Peyer's patch (tissue), 4 donors: ENCODE measurements at regions not wholly inside any gene's neighbourhood (a gene's known extent, or its start where the extent isn't known, plus 50 kb on each side); places are given as distances from the start of the nearest gene placed in this dataset.

Experiments used
- DNase-seq, 3 donors: peaks; one replicate each; pipeline ENCODE4 v3.0.0-alpha.2; 2017 to 2019
- H3K27ac ChIP-seq, 4 donors: fragments of 200-600 bp; sonication (generic); one replicate each; pipeline ENCODE4 v1.5.1; 2016 to 2019
- H3K27me3 ChIP-seq, 2 donors: fragments of 200-600 bp; sonication (generic); one replicate each; pipeline ENCODE4 v1.5.1; 2019
- H3K36me3 ChIP-seq, 3 donors: fragments of 200-600 bp; sonication (generic); one replicate each; pipeline ENCODE4 v1.5.1; 2016 to 2019
- H3K4me1 ChIP-seq, 4 donors: fragments of 200-600 bp; sonication (generic); one replicate each; pipeline ENCODE4 v1.5.1; 2016 to 2019
- H3K4me3 ChIP-seq, 4 donors: fragments of 200-600 bp; sonication (generic); 1 replicate in 3 of 4; 2 replicates in 1 of 4; pipeline ENCODE4 v1.5.1; 2016 to 2019; ENCODE audit warnings: mild to moderate bottlenecking in 1 of 4
- H3K9me3 ChIP-seq, 4 donors: fragments of 200-600 bp; sonication (generic); one replicate each; pipeline ENCODE4 v1.5.1; 2016 to 2019; ENCODE audit warnings: mild to moderate bottlenecking in 1 of 4
- POLR2A ChIP-seq, 2 donors: fragments of 450-650 bp; IDR thresholded peaks; one replicate each; pipeline ENCODE4 v1.5.1; 2017; ENCODE audit warnings: antibody characterized with exemption in 2 of 2, mild to moderate bottlenecking in 2 of 2, moderate library complexity in 2 of 2
- TF ChIP-seq, protein P1 (sequence below), 6 experiments: fragments of 450-650 bp in 4 of 6; fragments of 200-600 bp in 2 of 6; sonication (generic) in 1 of 6; IDR thresholded peaks; one replicate each; pipeline ENCODE4 v1.5.1; 2017 to 2019; ENCODE audit warnings: antibody characterized with exemption in 6 of 6, mild to moderate bottlenecking in 3 of 6, moderate library complexity in 1 of 6

DNA sequence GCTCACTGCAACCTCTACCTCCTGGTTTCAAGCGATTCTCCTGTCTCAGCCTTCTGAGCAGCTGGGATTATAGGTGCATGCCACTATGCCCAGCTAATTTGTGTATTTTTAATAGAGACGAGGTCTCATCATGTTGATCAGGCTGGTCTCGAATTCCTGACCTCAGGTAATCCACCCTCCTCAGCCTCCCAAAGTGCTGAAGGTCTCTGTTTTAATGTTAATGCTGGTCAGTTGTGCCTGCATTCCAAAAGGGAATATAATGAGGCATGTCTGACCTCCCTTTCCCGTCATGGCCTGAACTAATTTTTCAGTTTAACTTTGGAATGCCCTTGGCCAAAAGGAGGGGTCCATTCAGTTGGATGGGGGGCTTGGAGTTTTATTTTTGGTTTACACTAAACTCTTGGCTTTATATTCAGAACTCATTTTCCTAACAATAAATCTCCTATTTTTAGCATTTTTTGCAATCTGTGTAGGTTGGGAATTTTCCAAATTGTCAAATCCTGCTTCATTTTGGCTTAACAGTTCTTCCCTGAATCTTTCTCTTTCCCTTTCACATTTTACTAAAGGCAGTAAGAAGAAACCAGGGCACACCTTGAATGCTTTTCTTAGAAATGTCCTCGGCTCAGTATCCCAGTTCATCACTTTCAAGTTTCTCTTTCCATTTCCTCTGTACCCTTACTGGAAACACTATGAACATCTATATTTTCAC is 1175.5 kb downstream of the MAT2B start:
- TF ChIP-seq, protein P1, sequence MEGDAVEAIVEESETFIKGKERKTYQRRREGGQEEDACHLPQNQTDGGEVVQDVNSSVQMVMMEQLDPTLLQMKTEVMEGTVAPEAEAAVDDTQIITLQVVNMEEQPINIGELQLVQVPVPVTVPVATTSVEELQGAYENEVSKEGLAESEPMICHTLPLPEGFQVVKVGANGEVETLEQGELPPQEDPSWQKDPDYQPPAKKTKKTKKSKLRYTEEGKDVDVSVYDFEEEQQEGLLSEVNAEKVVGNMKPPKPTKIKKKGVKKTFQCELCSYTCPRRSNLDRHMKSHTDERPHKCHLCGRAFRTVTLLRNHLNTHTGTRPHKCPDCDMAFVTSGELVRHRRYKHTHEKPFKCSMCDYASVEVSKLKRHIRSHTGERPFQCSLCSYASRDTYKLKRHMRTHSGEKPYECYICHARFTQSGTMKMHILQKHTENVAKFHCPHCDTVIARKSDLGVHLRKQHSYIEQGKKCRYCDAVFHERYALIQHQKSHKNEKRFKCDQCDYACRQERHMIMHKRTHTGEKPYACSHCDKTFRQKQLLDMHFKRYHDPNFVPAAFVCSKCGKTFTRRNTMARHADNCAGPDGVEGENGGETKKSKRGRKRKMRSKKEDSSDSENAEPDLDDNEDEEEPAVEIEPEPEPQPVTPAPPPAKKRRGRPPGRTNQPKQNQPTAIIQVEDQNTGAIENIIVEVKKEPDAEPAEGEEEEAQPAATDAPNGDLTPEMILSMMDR (IDR thresholded peaks at IDR 0.05) = no peak
- TF ChIP-seq POLR2A (IDR thresholded peaks at IDR 0.05) = no peak
- H3K9me3 ChIP-seq = no peaks in the 10 kb centered on the region
- H3K27ac ChIP-seq = no peak overlapping the region
- DNase-seq = no peak
- no peaks in the 10 kb centered on the region for H3K27me3 ChIP-seq
- H3K36me3 ChIP-seq = no peaks in the 10 kb centered on the region
- H3K4me3 ChIP-seq = no peak overlapping the region
- H3K4me1 ChIP-seq = no peaks in the 10 kb centered on the region

DNA sequence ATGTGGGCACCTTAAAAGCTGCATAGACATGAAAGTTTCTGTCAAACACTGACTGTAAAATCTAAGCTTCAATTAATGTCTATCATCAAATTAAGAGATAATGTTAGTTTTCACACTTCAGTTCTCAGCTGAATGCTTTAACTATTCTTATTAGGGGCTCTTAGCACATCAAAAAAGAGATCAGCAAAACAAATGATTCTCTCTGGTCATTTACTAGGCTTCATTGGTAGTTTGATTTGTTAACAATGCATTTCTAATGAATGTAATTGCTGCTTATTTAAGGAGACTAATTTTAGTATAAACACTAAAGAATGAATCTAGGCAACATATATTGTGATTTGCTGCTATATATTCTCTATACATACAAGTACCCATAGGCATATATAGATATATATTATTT is 1182.0 kb downstream of the MAT2B start:
- no peaks in the 10 kb centered on the region for H3K27me3 ChIP-seq
- H3K4me3 ChIP-seq = no peak overlapping the region
- no peaks in the 10 kb centered on the region for H3K9me3 ChIP-seq
- TF ChIP-seq POLR2A (IDR thresholded peaks at IDR 0.05) = no peak
- TF ChIP-seq, protein P1 (IDR thresholded peaks at IDR 0.05) = no peak
- H3K27ac ChIP-seq = no peak overlapping the region
- no peaks in the 10 kb centered on the region for H3K4me1 ChIP-seq
- H3K36me3 ChIP-seq = no peaks in the 10 kb centered on the region
- DNase-seq = no peak

DNA sequence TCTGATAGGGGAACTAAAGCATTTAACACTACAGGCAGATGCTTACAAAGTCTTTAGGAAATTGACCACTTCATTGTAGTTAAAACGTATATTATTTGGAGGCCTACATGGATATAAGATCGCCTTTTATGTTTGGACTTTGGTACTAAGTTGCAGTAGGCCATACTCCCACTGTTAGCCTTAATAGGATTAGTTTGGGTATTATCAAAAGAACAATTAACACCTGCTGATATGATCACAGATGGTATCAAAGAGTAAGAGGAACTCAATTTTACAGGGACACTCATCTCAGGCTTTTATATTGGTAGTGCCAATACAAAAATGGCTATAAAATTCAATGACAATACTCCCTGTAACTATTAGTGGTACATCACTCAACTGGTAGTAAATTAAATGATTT is 1183.0 kb downstream of the MAT2B start:
- DNase-seq = no peak
- no peak for TF ChIP-seq POLR2A (IDR thresholded peaks at IDR 0.05)
- TF ChIP-seq, protein P1 (IDR thresholded peaks at IDR 0.05) = no peak

DNA sequence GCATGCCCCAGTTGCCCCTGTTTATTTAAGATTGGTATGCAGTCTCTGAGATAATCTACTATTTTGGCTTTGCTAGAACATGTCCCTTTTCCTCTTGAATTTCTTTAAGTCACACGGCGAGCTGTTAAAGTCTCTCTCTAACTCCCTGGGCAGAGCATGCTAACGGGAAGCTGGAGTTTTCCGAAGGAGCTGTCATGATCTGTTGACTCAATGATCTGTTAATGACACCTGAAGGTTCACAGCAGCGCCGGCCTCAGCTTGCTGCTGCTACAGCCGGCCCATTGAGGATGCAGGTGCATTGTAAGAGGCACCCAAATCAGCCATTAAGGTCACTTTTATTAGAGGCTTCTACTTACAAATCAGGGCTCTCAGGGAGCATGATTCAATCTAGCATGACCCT is 1203.4 kb downstream of the MAT2B start:
- Histone ChIP-seq H3K27me3 (no peaks in the 10 kb centered on the region), H3K4me3 (no peak overlapping the region), H3K36me3 (no peaks in the 10 kb centered on the region), H3K9me3 (no peaks in the 10 kb centered on the region), H3K27ac (no peak overlapping the region), H3K4me1 (no peaks in the 10 kb centered on the region)
- no peak for DNase-seq
- TF ChIP-seq, protein P1 (IDR thresholded peaks at IDR 0.05) = no peak
- no peak for TF ChIP-seq POLR2A (IDR thresholded peaks at IDR 0.05)

More for the DNA sequence above, 1183.0 kb downstream of the MAT2B start:
- Histone ChIP-seq H3K27ac (no peak overlapping the region), H3K27me3 (no peaks in the 10 kb centered on the region), H3K36me3 (no peaks in the 10 kb centered on the region), H3K9me3 (no peaks in the 10 kb centered on the region), H3K4me3 (no peak overlapping the region), H3K4me1 (no peaks in the 10 kb centered on the region)

DNA sequence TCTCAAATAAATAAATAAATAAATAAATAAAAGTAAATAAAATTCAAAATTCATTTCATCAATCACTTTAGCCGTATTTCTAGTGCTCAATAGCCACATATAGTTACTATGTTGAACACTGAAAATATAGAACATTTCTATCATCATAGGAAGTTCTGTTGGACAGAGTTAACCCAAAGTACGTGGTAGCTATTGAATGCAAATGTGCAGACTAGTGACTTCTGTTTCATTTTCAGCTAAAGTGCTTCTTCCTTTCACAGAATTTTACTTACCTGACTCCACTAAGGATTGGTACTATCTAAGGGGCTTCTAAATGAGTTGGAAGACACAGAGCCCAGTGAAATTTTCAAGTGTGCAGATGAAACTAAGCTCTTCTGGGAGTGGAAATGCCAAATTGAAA is 1208.3 kb downstream of the MAT2B start:
- Histone ChIP-seq H3K4me3 (no peak overlapping the region), H3K27me3 (no peaks in the 10 kb centered on the region), H3K4me1 (no peaks in the 10 kb centered on the region), H3K36me3 (no peaks in the 10 kb centered on the region), H3K9me3 (no peaks in the 10 kb centered on the region), H3K27ac (no peak overlapping the region)
- no peak for TF ChIP-seq POLR2A (IDR thresholded peaks at IDR 0.05)
- TF ChIP-seq, protein P1 (IDR thresholded peaks at IDR 0.05) = no peak
- DNase-seq = no peak
